NCI-H2227 treated with DMSO at 0.1 percent for 48 hours (cell line): ENCODE measurements at regions not wholly inside any gene's neighbourhood (a gene's known extent, or its start where the extent isn't known, plus 50 kb on each side); places are given as distances from the start of the nearest gene placed in this dataset.
"Not testable (repeated sequence)": the region's sequence is repeated elsewhere in the genome, so short reads cannot be mapped to it uniquely, and the experiment has no call there.

ENCODE experiments used
- DNase-seq: peaks from one replicate; lab custom pipeline; 2025; lab: John Stamatoyannopoulos, UW

- DNase-seq, result no peak
Measured at GRCh38 chr3:4897765-4898453, 81.3 kb upstream of the BHLHE40 start.

GRCh38 chr3:4898454-4899313, 80.6 kb upstream of the BHLHE40 start:
- no peak for DNase-seq

- no peak for DNase-seq
Measured at GRCh38 chr3:4899710-4900109, 79.5 kb upstream of the BHLHE40 start.

GRCh38 chr3:4900298-4900697, 78.9 kb upstream of the BHLHE40 start:
- no peak for DNase-seq

GRCh38 chr3:4904811-4905695, 74.2 kb upstream of the BHLHE40 start:
- no peak for DNase-seq

GRCh38 chr3:4906107-4906621, 73.1 kb upstream of the BHLHE40 start:
- DNase-seq, result peak; percentile 43

- no peak for DNase-seq
Measured at GRCh38 chr3:4907050-4907449, 72.2 kb upstream of the BHLHE40 start.

- no peak for DNase-seq
Measured at GRCh38 chr3:4907643-4908432, 71.4 kb upstream of the BHLHE40 start.

- DNase-seq, result no peak
Measured at GRCh38 chr3:4908433-4909156, 70.6 kb upstream of the BHLHE40 start.

- DNase-seq, result no peak
Measured at GRCh38 chr3:4914464-4914863, 64.8 kb upstream of the BHLHE40 start.

- not testable (repeated sequence) for DNase-seq
Measured at GRCh38 chr3:4921589-4921988, 57.6 kb upstream of the BHLHE40 start.

- DNase-seq, result no peak
Measured at GRCh38 chr3:4926892-4927291, 52.3 kb upstream of the BHLHE40 start.

- no peak for DNase-seq
Measured at GRCh38 chr3:4928277-4928789, 50.9 kb upstream of the BHLHE40 start.
